HCT116 (cell line): ENCODE measurements at regions not wholly inside any gene's neighbourhood (a gene's known extent, or its start where the extent isn't known, plus 50 kb on each side); places are given as distances from the start of the nearest gene placed in this dataset.

Source experiments
- ATAC-seq: fragments of 200-7000 bp; cut with Tn5 transposase; 2 replicates; pipeline ENCODE4 v1.9.1; 2020; ENCODE audit warnings: mild to moderate bottlenecking, moderate library complexity
- BruUV-seq: library from RNA; stranded (reverse); fragments of 400-500 nt; replicated peaks from 2 replicates; lab custom pipeline; 2021; lab: Mats Ljungman, UMichigan
- CTCF ChIA-PET: fragments of 300-600 bp; sonication (Branson Sonifier 250); formaldehyde crosslinking; loops from one replicate; lab custom pipeline; 2021; ENCODE audit warnings: antibody characterized with exemption; lab: Charles Lee
- POLR2A ChIA-PET: fragments of 300-600, 350-600 bp; sonication (Branson Sonifier 250); formaldehyde crosslinking; loops from one replicate; lab custom pipeline; 2021; ENCODE audit warnings: antibody characterized with exemption; lab: Charles Lee
- RAD21 ChIA-PET, 2 experiments: fragments of 300-600 bp; sonication (Branson Sonifier 250); formaldehyde crosslinking; loops; one replicate each; lab custom pipeline; 2023; ENCODE audit warnings: low total read pairs in 2 of 2; ENCODE audit not compliant: uncharacterized antibody in 2 of 2, unreplicated experiment in 2 of 2, low non-redundant PET in 1 of 2; lab: Charles Lee
- DNase-seq: peaks from one replicate; pipeline ENCODE4 v3.0.0-alpha.2; 2010; ENCODE audit warnings: low read depth, low spot score
- H2AFZ ChIP-seq: fragments of 200-600 bp; shearing (Covaris generic), sonication (generic); 2 replicates; pipeline ENCODE4 v1.6.1; 2017; ENCODE audit warnings: low read depth, mixed run types, mixed read lengths, antibody characterized with exemption, low read length; ENCODE audit not compliant: poor library complexity, severe bottlenecking
- H3K27ac ChIP-seq: 2 replicates; pipeline ENCODE4 v1.5.1; 2012; ENCODE audit warnings: low read depth, low read length
- H3K27me3 ChIP-seq: fragments of 200-600 bp; sonication (generic); 2 replicates; pipeline ENCODE4 v1.6.1; 2016; ENCODE audit warnings: mixed run types, low read length, mixed read lengths; ENCODE audit not compliant: insufficient read depth
- H3K36me3 ChIP-seq, 2 experiments: fragments of 200-500 bp in 1 of 2; fragments of 200-600 bp in 1 of 2; sonication (Bioruptor generic) in 1 of 2; sonication (generic) in 1 of 2; 2 replicates each; pipeline versions ENCODE4 v1.5.1 to v1.6.1; 2014 to 2016; ENCODE audit warnings: low read length in 2 of 2, inconsistent platforms in 1 of 2, mixed read lengths in 1 of 2, mixed run types in 1 of 2; ENCODE audit not compliant: insufficient read depth in 2 of 2, control insufficient read depth in 1 of 2
- H3K4me1 ChIP-seq, 2 experiments: fragments of 200-600 bp in 1 of 2; sonication (generic) in 1 of 2; 2 replicates each; pipeline versions ENCODE4 v1.5.1 to v1.6.1; 2012 to 2017; ENCODE audit warnings: low read length in 2 of 2, inconsistent platforms in 1 of 2, mild to moderate bottlenecking in 1 of 2, mixed read lengths in 1 of 2, mixed run types in 1 of 2, moderate library complexity in 1 of 2; ENCODE audit not compliant: insufficient read depth in 2 of 2, control insufficient read depth in 1 of 2
- H3K4me2 ChIP-seq: fragments of 200-600 bp; sonication (generic); 2 replicates; pipeline ENCODE4 v1.6.1; 2017; ENCODE audit warnings: mixed run types, low read length, mixed read lengths
- H3K4me3 ChIP-seq, 2 experiments: fragments of 200-600 bp in 1 of 2; sonication (generic) in 1 of 2; replicated peaks in 1 of 2; 2 replicates each; pipeline ENCODE4 v1.5.1; 2011 to 2016; ENCODE audit warnings: low read length in 2 of 2, control low read depth in 1 of 2, low read depth in 1 of 2, mild to moderate bottlenecking in 1 of 2, mixed read lengths in 1 of 2, mixed run types in 1 of 2
- H3K79me2 ChIP-seq: fragments of 200-600 bp; sonication (generic); 2 replicates; pipeline ENCODE4 v1.6.1; 2017; ENCODE audit warnings: mild to moderate bottlenecking, mixed run types, low read length, moderate library complexity, mixed read lengths; ENCODE audit not compliant: insufficient read depth
- H3K9ac ChIP-seq: fragments of 200-600 bp; sonication (generic); 2 replicates; pipeline ENCODE4 v1.6.1; 2016; ENCODE audit warnings: low read length, mixed read lengths
- H3K9me2 ChIP-seq: fragments of 200-600 bp; sonication (generic), shearing (Covaris generic); 2 replicates; pipeline ENCODE4 v1.6.1; 2017; ENCODE audit warnings: mixed run types, mild to moderate bottlenecking, moderate library complexity; ENCODE audit not compliant: insufficient read depth
- H3K9me3 ChIP-seq, 2 experiments: fragments of 200-500 bp in 1 of 2; fragments of 200-600 bp in 1 of 2; sonication (Bioruptor generic) in 1 of 2; sonication (generic) in 1 of 2; 2 replicates each; pipeline ENCODE4 v1.6.1; 2014 to 2017; ENCODE audit warnings: low read length in 2 of 2, mixed read lengths in 2 of 2, inconsistent platforms in 1 of 2, low read depth in 1 of 2, mild to moderate bottlenecking in 1 of 2, mixed run types in 1 of 2, moderate library complexity in 1 of 2; ENCODE audit not compliant: control insufficient read depth in 1 of 2, insufficient read depth in 1 of 2
- H4K20me1 ChIP-seq: fragments of 200-600 bp; sonication (generic), shearing (Covaris generic); 2 replicates; pipeline ENCODE4 v1.6.1; 2017; ENCODE audit warnings: mixed run types, mild to moderate bottlenecking, moderate library complexity; ENCODE audit not compliant: insufficient read depth
- CEBPB ChIP-seq: IDR thresholded peaks from 2 replicates; pipeline ENCODE4 v1.6.1; 2012; ENCODE audit warnings: low read depth
- EGR1 ChIP-seq: IDR thresholded peaks from 2 replicates; pipeline ENCODE4 v1.6.1; 2012; ENCODE audit warnings: low read depth
- EZH2phosphoT487 ChIP-seq: fragments of 200-600 bp; IDR thresholded peaks from 2 replicates; pipeline ENCODE4 v1.6.1; 2018; ENCODE audit warnings: antibody characterized with exemption, borderline replicate concordance
- FOSL1 ChIP-seq: IDR thresholded peaks from 2 replicates; pipeline ENCODE4 v1.6.1; 2012; ENCODE audit warnings: low read depth
- POLR2AphosphoS5 ChIP-seq: IDR thresholded peaks from 2 replicates; pipeline ENCODE4 v1.6.1; 2011; ENCODE audit warnings: mild to moderate bottlenecking, low read depth, low read length, moderate library complexity
- RAD21 ChIP-seq: IDR thresholded peaks from 2 replicates; pipeline ENCODE4 v1.6.1; 2012; ENCODE audit warnings: low read depth, mild to moderate bottlenecking
- ZNF274 ChIP-seq: fragments of 200-500 bp; sonication (Bioruptor generic); IDR thresholded peaks from 2 replicates; pipeline ENCODE4 v1.6.1; 2014; ENCODE audit warnings: mild to moderate bottlenecking, low read depth, low read length, inconsistent platforms
- intact Hi-C: fragments of 100-400 bp; cut with micrococcal nuclease; formaldehyde crosslinking; loops from 2 replicates; pipeline ENCODE4 v1.10.0; 2022
- TF ChIP-seq, protein P1 (sequence below): IDR thresholded peaks from 2 replicates; pipeline ENCODE4 v1.6.1; 2012
- TF ChIP-seq, protein P2 (sequence below), 3 experiments: fragments of 200-600 bp in 1 of 3; sonication (generic) in 1 of 3; IDR thresholded peaks in 2 of 3; conservative IDR thresholded peaks in 1 of 3; 2 replicates each; pipeline ENCODE4 v1.5.1; 2012 to 2017; ENCODE audit warnings: low read depth in 2 of 3, low read length in 2 of 3, antibody characterized with exemption in 1 of 3, borderline replicate concordance in 1 of 3, control low read depth in 1 of 3, mild to moderate bottlenecking in 1 of 3, mixed read lengths in 1 of 3, mixed run types in 1 of 3, moderate library complexity in 1 of 3; ENCODE audit not compliant: insufficient read depth in 1 of 3

DNA sequence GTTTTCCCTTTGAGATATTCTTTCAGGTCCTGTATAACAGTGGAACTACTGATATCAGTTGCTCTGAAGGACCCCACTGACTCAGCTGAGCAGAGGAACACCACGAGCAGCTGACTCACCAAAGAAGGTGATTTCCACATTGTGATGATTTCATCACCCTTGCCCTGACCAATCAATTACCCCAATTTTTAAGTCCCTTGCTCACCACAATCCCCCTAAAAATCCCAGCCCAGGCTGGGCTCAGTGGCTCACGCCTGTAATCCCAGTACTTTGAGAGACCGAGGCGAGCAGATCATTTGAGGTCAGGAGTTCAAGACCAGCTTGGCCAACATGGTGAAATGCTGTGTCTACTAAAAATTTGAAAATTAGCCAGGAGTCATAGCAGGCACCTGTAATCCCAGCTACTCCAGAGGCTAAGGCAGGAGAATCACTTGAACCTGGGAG is 125.3 kb upstream of the ABCA1 start:
- no peaks in the 10 kb centered on the region for H3K36me3 ChIP-seq
- no peaks in the 10 kb centered on the region for H4K20me1 ChIP-seq
- ChIA-PET RAD21 (no interaction called here), CTCF (no interaction called here), POLR2A (no interaction called here)
- intact Hi-C loops = no loop called here
- no peak overlapping the region for H3K4me2 ChIP-seq
- H3K79me2 ChIP-seq = no peaks in the 10 kb centered on the region
- BruUV-seq = no TSS peak
- no peak overlapping the region for H3K27ac ChIP-seq
- H3K9me2 ChIP-seq = no peaks in the 10 kb centered on the region
- no peaks in the 10 kb centered on the region for H3K9me3 ChIP-seq
- ATAC-seq (no peak), DNase-seq (no peak)
- H2AFZ ChIP-seq = no peak overlapping the region
- H3K27me3 ChIP-seq = no peaks in the 10 kb centered on the region
- peaks cover 0 to 7% of the 10 kb centered on the region in 2 experiments; a peak in 2 of 4 replicates for H3K4me1 ChIP-seq
- TF ChIP-seq, protein P1, sequence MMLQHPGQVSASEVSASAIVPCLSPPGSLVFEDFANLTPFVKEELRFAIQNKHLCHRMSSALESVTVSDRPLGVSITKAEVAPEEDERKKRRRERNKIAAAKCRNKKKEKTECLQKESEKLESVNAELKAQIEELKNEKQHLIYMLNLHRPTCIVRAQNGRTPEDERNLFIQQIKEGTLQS = peak; percentile 31; the same call in 1 of the 2 replicates
- peak; percentile 74 for TF ChIP-seq CEBPB
- TF ChIP-seq RAD21 = no peak
- TF ChIP-seq, protein P2, sequence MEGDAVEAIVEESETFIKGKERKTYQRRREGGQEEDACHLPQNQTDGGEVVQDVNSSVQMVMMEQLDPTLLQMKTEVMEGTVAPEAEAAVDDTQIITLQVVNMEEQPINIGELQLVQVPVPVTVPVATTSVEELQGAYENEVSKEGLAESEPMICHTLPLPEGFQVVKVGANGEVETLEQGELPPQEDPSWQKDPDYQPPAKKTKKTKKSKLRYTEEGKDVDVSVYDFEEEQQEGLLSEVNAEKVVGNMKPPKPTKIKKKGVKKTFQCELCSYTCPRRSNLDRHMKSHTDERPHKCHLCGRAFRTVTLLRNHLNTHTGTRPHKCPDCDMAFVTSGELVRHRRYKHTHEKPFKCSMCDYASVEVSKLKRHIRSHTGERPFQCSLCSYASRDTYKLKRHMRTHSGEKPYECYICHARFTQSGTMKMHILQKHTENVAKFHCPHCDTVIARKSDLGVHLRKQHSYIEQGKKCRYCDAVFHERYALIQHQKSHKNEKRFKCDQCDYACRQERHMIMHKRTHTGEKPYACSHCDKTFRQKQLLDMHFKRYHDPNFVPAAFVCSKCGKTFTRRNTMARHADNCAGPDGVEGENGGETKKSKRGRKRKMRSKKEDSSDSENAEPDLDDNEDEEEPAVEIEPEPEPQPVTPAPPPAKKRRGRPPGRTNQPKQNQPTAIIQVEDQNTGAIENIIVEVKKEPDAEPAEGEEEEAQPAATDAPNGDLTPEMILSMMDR (IDR thresholded peaks at IDR 0.05 in 2 of 3, conservative IDR thresholded peaks at IDR 0.05 in 1 of 3; ENCODE audit: borderline replicate concordance in 1 of 3, insufficient read depth in 1 of 3, low read depth in 2 of 3, low read length in 2 of 3) = no peak
- no peak for TF ChIP-seq POLR2AphosphoS5
- no peak for TF ChIP-seq EZH2phosphoT487
- H3K9ac ChIP-seq = no peak overlapping the region
- H3K4me3 ChIP-seq = no peak overlapping the region

DNA sequence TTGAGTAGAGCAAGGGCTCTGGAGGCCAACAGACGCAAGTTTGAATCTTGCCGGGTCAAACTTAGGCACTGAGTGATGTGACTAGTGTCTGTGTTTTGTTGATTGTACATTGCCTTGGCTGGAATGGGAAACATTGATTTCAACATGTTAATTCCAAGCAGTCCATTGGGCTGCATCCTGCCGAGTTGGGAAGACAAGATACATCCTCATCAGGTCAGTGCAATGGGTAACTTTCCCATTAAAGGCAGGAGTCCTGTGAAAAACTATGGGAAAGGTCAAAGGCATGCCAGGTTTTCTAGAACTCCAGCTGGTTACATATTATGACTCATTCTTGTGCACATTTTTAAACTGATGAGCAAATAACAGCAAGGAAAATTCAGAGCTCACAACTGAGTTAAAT is 126.5 kb upstream of the ABCA1 start:
- Histone ChIP-seq H3K4me2 (no peak overlapping the region), H3K4me3 (no peak overlapping the region), H3K79me2 (no peaks in the 10 kb centered on the region), H3K27me3 (no peaks in the 10 kb centered on the region), H3K9ac (no peak overlapping the region), H3K9me2 (no peaks in the 10 kb centered on the region), H3K36me3 (no peaks in the 10 kb centered on the region), H3K9me3 (no peaks in the 10 kb centered on the region), H2AFZ (no peak overlapping the region), H3K27ac (no peak overlapping the region), H4K20me1 (no peaks in the 10 kb centered on the region), H3K4me1 (peaks cover 0 to 7% of the 10 kb centered on the region in 2 experiments; a peak in 2 of 4 replicates)
- ChIA-PET CTCF (no interaction called here), RAD21 (no interaction called here), POLR2A (interaction anchor here (0.7 kb wide), 1 partner anchor 10 kb away, joined by 3 read pairs; no protein-coding TSS in a partner anchor)
- DNase-seq = no peak
- intact Hi-C loops = no loop called here
- no peak for ATAC-seq
- TF ChIP-seq ZNF274 (no peak), EGR1 (no peak), FOSL1 (no peak)
- BruUV-seq = no TSS peak
